Endothelial cell of umbilical vein (primary cell): ENCODE measurements at regions not wholly inside any gene's neighbourhood (a gene's known extent, or its start where the extent isn't known, plus 50 kb on each side); places are given as distances from the start of the nearest gene placed in this dataset.

Experiments used
- CTCF ChIP-seq, 2 donors: IDR thresholded peaks; 1 replicate in 1 of 2; 2 replicates in 1 of 2; pipeline ENCODE4 v1.5.1; 2011; ENCODE audit warnings: low read length in 2 of 2, mild to moderate bottlenecking in 2 of 2, moderate library complexity in 2 of 2, control low read depth in 1 of 2, inconsistent platforms in 1 of 2, low read depth in 1 of 2; ENCODE audit not compliant: insufficient read depth in 1 of 2; ENCODE audit errors: extremely low read depth in 1 of 2
- EZH2 ChIP-seq: IDR thresholded peaks from 2 replicates; pipeline ENCODE4 v1.6.1; 2012; ENCODE audit warnings: borderline replicate concordance, low read depth, mild to moderate bottlenecking, moderate library complexity, low read length, inconsistent platforms; ENCODE audit not compliant: severe bottlenecking
- JUN ChIP-seq: IDR thresholded peaks from 2 replicates; pipeline ENCODE4 v1.6.1; 2011; ENCODE audit warnings: borderline replicate concordance, low read depth; ENCODE audit not compliant: insufficient read length, insufficient read depth
- MAX ChIP-seq: IDR thresholded peaks from 2 replicates; pipeline ENCODE4 v1.6.1; 2011; ENCODE audit not compliant: insufficient read depth, insufficient read length
- MYC ChIP-seq: IDR thresholded peaks from one replicate; pipeline ENCODE4 v1.6.1; 2011; ENCODE audit warnings: mild to moderate bottlenecking, low read depth, low read length
- POLR2A ChIP-seq: IDR thresholded peaks from 2 replicates; pipeline ENCODE4 v1.6.1; 2012; ENCODE audit warnings: low read depth, mild to moderate bottlenecking, control low read depth, low read length
- POLR2AphosphoS5 ChIP-seq: IDR thresholded peaks from 2 replicates; pipeline ENCODE4 v1.6.1; 2012; ENCODE audit warnings: low read depth, mild to moderate bottlenecking, control low read depth, low read length, moderate library complexity; ENCODE audit not compliant: insufficient read depth

GRCh38 chrY:15559169-15559568 lies 1034.8 kb downstream of the NLGN4Y start:
- TF ChIP-seq CTCF (IDR thresholded peaks at IDR 0.05; ENCODE audit: extremely low read depth in 1 of 2, insufficient read depth in 1 of 2, low read depth in 1 of 2, low read length in 2 of 2) (no peak), POLR2AphosphoS5 (no peak), EZH2 (no peak), POLR2A (no peak), MYC (no peak), MAX (no peak), JUN (no peak)
